Rectal smooth muscle tissue (tissue), 1 donor: ENCODE measurements at regions not wholly inside any gene's neighbourhood (a gene's known extent, or its start where the extent isn't known, plus 50 kb on each side); places are given as distances from the start of the nearest gene placed in this dataset.

Experiments
- H3K27ac ChIP-seq: one replicate; pipeline ENCODE4 v1.7.0; 2013; ENCODE audit warnings: low read depth, low read length, inconsistent platforms
- H3K27me3 ChIP-seq: one replicate; pipeline ENCODE4 v1.7.0; 2013; ENCODE audit warnings: low read length; ENCODE audit not compliant: control insufficient read depth, insufficient read depth
- H3K36me3 ChIP-seq: one replicate; pipeline ENCODE4 v1.7.0; 2013; ENCODE audit warnings: low read length; ENCODE audit not compliant: control insufficient read depth, insufficient read depth
- H3K4me1 ChIP-seq: one replicate; pipeline ENCODE4 v1.7.0; 2013; ENCODE audit warnings: low read length; ENCODE audit not compliant: control insufficient read depth, insufficient read depth
- H3K4me3 ChIP-seq: one replicate; pipeline ENCODE4 v1.7.0; 2013; ENCODE audit warnings: low read length
- H3K9ac ChIP-seq: one replicate; pipeline ENCODE4 v1.7.0; 2013; ENCODE audit warnings: low read length

DNA sequence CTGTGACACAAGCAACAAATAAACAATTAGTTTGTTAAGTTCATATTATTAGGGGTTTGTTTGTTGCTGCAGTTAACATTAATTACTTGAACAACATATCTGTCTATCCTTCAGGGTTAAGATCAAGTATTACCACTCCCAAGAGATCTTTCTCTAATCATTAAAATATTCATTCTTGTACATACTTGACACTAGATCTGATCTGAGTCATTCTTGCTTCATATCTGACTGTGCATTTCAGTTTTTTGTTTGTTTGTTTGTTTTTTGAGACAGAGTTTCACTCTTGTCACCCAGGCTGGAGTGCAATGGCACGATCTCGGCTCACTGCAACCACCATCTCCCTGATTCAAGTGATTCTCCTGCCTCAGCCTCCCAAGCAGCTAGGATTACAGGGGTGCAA is 613.3 kb upstream of the PLXNA2 start:
- Histone ChIP-seq H3K9ac (no peak overlapping the region), H3K4me3 (no peak overlapping the region), H3K36me3 (no peaks in the 10 kb centered on the region), H3K27me3 (no peaks in the 10 kb centered on the region), H3K4me1 (no peaks in the 10 kb centered on the region), H3K27ac (no peak overlapping the region)

GRCh38 chr1:208858738-208859137 is 614.6 kb upstream of the PLXNA2 start:
- Histone ChIP-seq H3K4me1 (no peaks in the 10 kb centered on the region), H3K27ac (no peak overlapping the region), H3K27me3 (no peaks in the 10 kb centered on the region), H3K9ac (no peak overlapping the region), H3K36me3 (no peaks in the 10 kb centered on the region), H3K4me3 (no peak overlapping the region)

GRCh38 chr1:208864366-208864965 is 620.3 kb upstream of the PLXNA2 start:
- no peak overlapping the region for H3K4me3 ChIP-seq
- H3K27me3 ChIP-seq: no peaks in the 10 kb centered on the region
- H3K27ac ChIP-seq: no peak overlapping the region
- no peaks in the 10 kb centered on the region for H3K4me1 ChIP-seq
- H3K9ac ChIP-seq: no peak overlapping the region
- no peaks in the 10 kb centered on the region for H3K36me3 ChIP-seq

GRCh38 chr1:208866386-208866955 is 622.3 kb upstream of the PLXNA2 start:
- Histone ChIP-seq H3K9ac (no peak overlapping the region), H3K4me3 (no peak overlapping the region), H3K4me1 (no peaks in the 10 kb centered on the region), H3K27me3 (no peaks in the 10 kb centered on the region), H3K27ac (no peak overlapping the region), H3K36me3 (no peaks in the 10 kb centered on the region)

DNA sequence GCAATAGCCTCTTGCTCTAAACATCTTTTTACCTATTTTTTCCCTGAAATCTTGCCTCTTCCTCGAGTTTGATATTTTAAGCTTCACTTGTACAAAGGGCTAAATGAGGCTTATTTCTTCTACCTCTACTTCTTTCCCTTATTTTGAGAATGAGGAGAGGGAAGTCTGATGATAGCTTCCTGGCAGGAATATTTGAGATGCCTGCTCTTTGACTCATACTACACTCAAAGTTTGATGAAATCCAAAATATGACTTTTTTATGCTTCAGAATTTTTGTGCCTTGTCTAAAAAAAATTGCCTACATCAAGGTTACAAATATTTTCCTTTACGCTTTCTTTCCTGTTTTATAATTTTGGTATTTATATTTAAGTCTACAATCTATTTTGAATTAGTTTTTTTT is 624.4 kb upstream of the PLXNA2 start:
- Histone ChIP-seq H3K36me3 (no peaks in the 10 kb centered on the region), H3K27ac (no peak overlapping the region), H3K9ac (no peak overlapping the region), H3K27me3 (no peaks in the 10 kb centered on the region), H3K4me3 (no peak overlapping the region), H3K4me1 (no peaks in the 10 kb centered on the region)

DNA sequence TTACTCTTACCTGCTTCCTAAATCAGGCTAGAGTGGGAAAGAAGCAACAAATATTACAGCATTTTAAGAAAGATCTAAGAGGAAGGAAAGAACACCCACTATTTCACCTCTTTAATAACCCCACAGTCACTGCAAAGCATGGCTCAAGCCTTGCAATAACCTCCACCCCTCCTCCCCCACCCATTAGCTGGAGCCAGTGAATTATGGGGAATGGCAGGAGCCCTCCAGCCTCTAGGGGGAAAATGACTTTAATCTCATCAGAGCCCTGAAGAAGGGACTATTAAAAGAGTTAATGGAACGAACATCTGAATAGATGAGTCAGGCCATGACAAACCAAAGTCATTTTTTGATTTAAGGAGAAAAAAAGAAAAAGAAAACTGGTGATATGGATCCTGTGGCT is 630.7 kb upstream of the PLXNA2 start:
- Histone ChIP-seq H3K9ac (no peak overlapping the region), H3K4me3 (no peak overlapping the region), H3K27ac (no peak overlapping the region), H3K27me3 (no peaks in the 10 kb centered on the region), H3K36me3 (no peaks in the 10 kb centered on the region), H3K4me1 (no peaks in the 10 kb centered on the region)

DNA sequence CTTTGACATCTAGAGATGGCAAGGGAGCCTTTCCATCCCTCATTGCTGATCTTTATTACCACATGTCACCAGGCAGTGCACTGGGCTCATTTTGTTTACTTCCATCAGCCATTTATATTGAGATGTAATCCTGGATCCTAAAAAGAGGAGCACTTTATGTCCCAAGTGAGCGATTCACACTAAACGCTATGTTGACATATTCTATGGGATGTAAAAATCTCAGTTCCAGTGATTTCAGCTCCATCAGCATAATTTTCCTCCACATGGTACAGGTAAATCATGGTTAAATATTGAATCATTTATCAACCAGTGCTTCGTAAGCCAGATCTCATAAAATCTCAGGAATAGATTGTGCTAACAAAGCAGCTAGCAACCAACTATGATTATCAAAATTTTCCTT is 634.8 kb upstream of the PLXNA2 start:
- Histone ChIP-seq H3K9ac (no peak overlapping the region), H3K4me3 (no peak overlapping the region), H3K36me3 (no peaks in the 10 kb centered on the region), H3K27ac (no peak overlapping the region), H3K27me3 (no peaks in the 10 kb centered on the region), H3K4me1 (no peaks in the 10 kb centered on the region)

DNA sequence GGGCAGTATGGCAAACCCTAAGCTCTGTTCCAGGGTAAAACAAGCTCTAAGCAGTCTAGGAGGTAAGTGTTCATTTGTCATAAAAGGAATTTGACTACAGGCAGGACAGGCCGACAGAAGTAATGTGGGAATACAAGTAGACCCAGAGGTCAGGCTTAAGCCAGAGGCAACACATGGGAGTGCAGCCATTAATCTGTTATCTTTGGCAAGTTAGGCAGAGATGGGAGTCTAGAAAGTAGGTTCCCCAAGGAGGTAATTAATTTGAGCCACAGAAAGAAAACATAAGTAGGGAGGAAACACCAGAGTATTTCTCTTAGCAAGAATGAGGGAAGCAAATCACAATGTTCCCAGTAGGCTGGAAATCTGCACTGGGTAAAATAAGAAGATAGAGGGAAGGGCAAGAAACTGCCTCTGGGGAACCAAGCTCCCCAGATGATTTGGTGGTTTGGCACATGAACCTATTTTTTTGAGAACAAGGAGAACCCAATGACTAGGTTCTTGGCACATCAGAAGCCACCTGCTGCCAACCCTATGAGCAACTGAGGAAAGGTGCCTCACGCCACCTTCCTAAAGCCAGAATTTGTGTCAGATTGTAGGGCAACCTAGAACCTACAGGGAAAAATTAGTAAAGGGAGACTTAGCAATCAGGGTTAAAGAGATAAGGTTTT is 636.4 kb upstream of the PLXNA2 start:
- Histone ChIP-seq H3K27ac (no peak overlapping the region), H3K9ac (no peak overlapping the region), H3K4me1 (no peaks in the 10 kb centered on the region), H3K36me3 (no peaks in the 10 kb centered on the region), H3K27me3 (no peaks in the 10 kb centered on the region), H3K4me3 (no peak overlapping the region)

GRCh38 chr1:208885060-208885459 is 640.9 kb upstream of the PLXNA2 start:
- Histone ChIP-seq H3K27me3 (no peaks in the 10 kb centered on the region), H3K4me1 (no peaks in the 10 kb centered on the region), H3K27ac (no peak overlapping the region), H3K4me3 (no peak overlapping the region), H3K9ac (no peak overlapping the region), H3K36me3 (no peaks in the 10 kb centered on the region)

GRCh38 chr1:208885650-208886049 is 641.5 kb upstream of the PLXNA2 start:
- Histone ChIP-seq H3K27me3 (no peaks in the 10 kb centered on the region), H3K4me3 (no peak overlapping the region), H3K36me3 (no peaks in the 10 kb centered on the region), H3K27ac (no peak overlapping the region), H3K4me1 (no peaks in the 10 kb centered on the region), H3K9ac (no peak overlapping the region)

GRCh38 chr1:208888376-208888775 is 644.2 kb upstream of the PLXNA2 start:
- no peaks in the 10 kb centered on the region for H3K36me3 ChIP-seq
- H3K4me3 ChIP-seq: no peak overlapping the region
- H3K4me1 ChIP-seq: no peaks in the 10 kb centered on the region
- no peak overlapping the region for H3K9ac ChIP-seq
- H3K27me3 ChIP-seq: no peaks in the 10 kb centered on the region
- no peak overlapping the region for H3K27ac ChIP-seq

DNA sequence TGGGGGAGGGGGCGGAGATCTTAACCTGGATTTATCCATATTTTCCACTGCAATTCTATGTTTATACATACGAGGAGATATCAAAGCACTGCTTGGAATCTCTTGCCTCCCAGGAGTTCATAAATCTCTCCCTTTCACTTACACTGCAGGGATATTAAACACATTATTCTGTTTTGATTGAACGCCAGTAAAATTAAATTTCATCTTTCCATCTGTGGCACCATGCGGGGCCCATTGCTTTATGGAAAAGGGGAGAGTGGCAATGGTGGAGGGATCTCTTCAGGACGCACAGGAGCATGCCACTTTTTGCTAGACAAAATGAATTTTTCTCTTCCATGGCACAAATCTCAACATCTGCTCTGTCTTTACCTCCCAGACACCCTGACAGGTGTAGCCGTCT is 648.0 kb upstream of the PLXNA2 start:
- Histone ChIP-seq H3K27ac (no peak overlapping the region), H3K4me3 (no peak overlapping the region), H3K4me1 (no peaks in the 10 kb centered on the region), H3K36me3 (no peaks in the 10 kb centered on the region), H3K27me3 (no peaks in the 10 kb centered on the region), H3K9ac (no peak overlapping the region)

GRCh38 chr1:208893251-208893650 is 649.1 kb upstream of the PLXNA2 start:
- no peak overlapping the region for H3K4me3 ChIP-seq
- H3K4me1 ChIP-seq: no peaks in the 10 kb centered on the region
- no peak overlapping the region for H3K9ac ChIP-seq
- H3K36me3 ChIP-seq: no peaks in the 10 kb centered on the region
- H3K27ac ChIP-seq: no peak overlapping the region
- no peaks in the 10 kb centered on the region for H3K27me3 ChIP-seq
